Esophagus muscularis mucosa (tissue), 4 donors: ENCODE measurements at regions not wholly inside any gene's neighbourhood (a gene's known extent, or its start where the extent isn't known, plus 50 kb on each side); places are given as distances from the start of the nearest gene placed in this dataset.
"Not testable (repeated sequence)": the region's sequence is repeated elsewhere in the genome, so short reads cannot be mapped to it uniquely, and the experiment has no call there.

Experiments used
- CTCF ChIP-seq, 3 experiments: fragments of 200-600 bp in 2 of 3; fragments of 450-650 bp in 1 of 3; sonication (generic) in 2 of 3; IDR thresholded peaks; one replicate each; pipeline ENCODE4 v1.5.1; 2017 to 2019; ENCODE audit warnings: antibody characterized with exemption in 3 of 3, mild to moderate bottlenecking in 2 of 3, moderate library complexity in 1 of 3
- EP300 ChIP-seq: sonication (generic); formaldehyde crosslinking; IDR thresholded peaks from one replicate; pipeline ENCODE4 v1.6.1; 2017; ENCODE audit warnings: antibody characterized with exemption
- POLR2A ChIP-seq: fragments of 450-650 bp; IDR thresholded peaks from one replicate; pipeline ENCODE4 v1.6.1; 2017; ENCODE audit warnings: antibody characterized with exemption, moderate library complexity, mild to moderate bottlenecking, low read depth

- not testable (repeated sequence) for TF ChIP-seq CTCF (IDR thresholded peaks at IDR 0.05); POLR2A; EP300
These were observed 137.5 kb downstream of the ARRDC4 start for GRCh38 chr15:98097986-98098385.
